ENCODE measurements at regions not wholly inside any gene's neighbourhood (a gene's known extent, or its start where the extent isn't known, plus 50 kb on each side); places are given as distances from the start of the nearest gene placed in this dataset.

GRCh38 chrX:45731448-45731847, 530.8 kb upstream of the DIPK2B start:
- Histone ChIP-seq H3K9me3 (replicated peaks; ENCODE audit: control insufficient read depth, insufficient read depth, low read depth, low read length) (no peaks in the 10 kb centered on the region), H3K4me3 (no peak overlapping the region), H3K4me2 (ENCODE audit: insufficient read depth, low read length) (no peak overlapping the region), H3K9me1 (ENCODE audit: control insufficient read depth, insufficient read depth, low read length) (no peaks in the 10 kb centered on the region), H3K4me1 (replicated peaks in 1 of 2; ENCODE audit: control insufficient read depth in 2 of 2, insufficient read depth in 2 of 2, low read length in 2 of 2) (no peaks in the 10 kb centered on the region), H3K36me3 (ENCODE audit: control insufficient read depth, insufficient read depth, low read length) (no peaks in the 10 kb centered on the region), H3K27ac (ENCODE audit: extremely low read depth, low read depth, low read length) (no peak overlapping the region), H4K20me1 (replicated peaks; ENCODE audit: control insufficient read depth, insufficient read depth, low read length) (no peaks in the 10 kb centered on the region), H3K27me3 (ENCODE audit: control insufficient read depth in 2 of 2, insufficient read depth in 2 of 2, low read length in 2 of 2) (no peaks in the 10 kb centered on the region; a peak in 1 of 5 replicates), H3K9ac (ENCODE audit: insufficient read depth in 1 of 2, low read depth in 2 of 2, low read length in 2 of 2) (no peak overlapping the region), H3K79me2 (ENCODE audit: control insufficient read depth, insufficient read depth, low read length) (no peaks in the 10 kb centered on the region), H2AFZ (ENCODE audit: low read depth, low read length) (no peak overlapping the region)
- in situ Hi-C loops (cut with MboI) (no loop called here), intact Hi-C loops (cut with micrococcal nuclease) (no loop called here)
- FAIRE-seq (no peak), ATAC-seq (no peak), DNase-seq (ENCODE audit: extremely low read depth in 1 of 4, low spot score in 3 of 4) (no peak)
- no TSS peak for BruUV-seq (replicated peaks)
- ChIA-PET POLR2A (no interaction called here), CTCF (ENCODE audit: low intra/inter-chr PET ratio) (no interaction called here)
- 2% methylated on average over 9 of the region's 10 CpGs for WGBS (ENCODE audit: insufficient coverage, low coverage, missing lambda C conversion rate)
- no peak for TF ChIP-seq RB1 (IDR thresholded peaks at IDR 0.05; ENCODE audit: low read depth)
- no peak for TF ChIP-seq ZBTB40 (IDR thresholded peaks at IDR 0.05)
- no peak for TF ChIP-seq ZBTB40 (CRISPR knock-in tag; IDR thresholded peaks at IDR 0.05)
- TF ChIP-seq, protein P1, sequence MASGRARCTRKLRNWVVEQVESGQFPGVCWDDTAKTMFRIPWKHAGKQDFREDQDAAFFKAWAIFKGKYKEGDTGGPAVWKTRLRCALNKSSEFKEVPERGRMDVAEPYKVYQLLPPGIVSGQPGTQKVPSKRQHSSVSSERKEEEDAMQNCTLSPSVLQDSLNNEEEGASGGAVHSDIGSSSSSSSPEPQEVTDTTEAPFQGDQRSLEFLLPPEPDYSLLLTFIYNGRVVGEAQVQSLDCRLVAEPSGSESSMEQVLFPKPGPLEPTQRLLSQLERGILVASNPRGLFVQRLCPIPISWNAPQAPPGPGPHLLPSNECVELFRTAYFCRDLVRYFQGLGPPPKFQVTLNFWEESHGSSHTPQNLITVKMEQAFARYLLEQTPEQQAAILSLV (tag; IDR thresholded peaks at IDR 0.05) = no peak
- TF ChIP-seq SP1 (CRISPR knock-in tag; IDR thresholded peaks at IDR 0.05) = no peak
- TF ChIP-seq BRF1 (IDR thresholded peaks at IDR 0.05; ENCODE audit: borderline replicate concordance, extremely low read depth, insufficient read length) = no peak
- TF ChIP-seq FOXJ3 (CRISPR knock-in tag; IDR thresholded peaks at IDR 0.05) = no peak
- no peak for TF ChIP-seq MAFF (IDR thresholded peaks at IDR 0.05; ENCODE audit: low read length)
- no peak for TF ChIP-seq ZNF77 (CRISPR knock-in tag; IDR thresholded peaks at IDR 0.05)
- TF ChIP-seq ZNF316 (IDR thresholded peaks at IDR 0.05) = no peak
- no peak for TF ChIP-seq MBD2 (IDR thresholded peaks at IDR 0.05; ENCODE audit: borderline replicate concordance, low read depth)
- TF ChIP-seq LARP7 (IDR thresholded peaks at IDR 0.05) = no peak
- TF ChIP-seq MITF (IDR thresholded peaks at IDR 0.05) = no peak
- no peak for TF ChIP-seq MEF2D (tag; conservative IDR thresholded peaks at IDR 0.05; ENCODE audit: low read depth)
- no peak for TF ChIP-seq ZC3H8 (IDR thresholded peaks at IDR 0.05)
